ENCODE measurements at regions not wholly inside any gene's neighbourhood (a gene's known extent, or its start where the extent isn't known, plus 50 kb on each side); places are given as distances from the start of the nearest gene placed in this dataset.
"Not testable (repeated sequence)": the region's sequence is repeated elsewhere in the genome, so short reads cannot be mapped to it uniquely, and the experiment has no call there.

DNA sequence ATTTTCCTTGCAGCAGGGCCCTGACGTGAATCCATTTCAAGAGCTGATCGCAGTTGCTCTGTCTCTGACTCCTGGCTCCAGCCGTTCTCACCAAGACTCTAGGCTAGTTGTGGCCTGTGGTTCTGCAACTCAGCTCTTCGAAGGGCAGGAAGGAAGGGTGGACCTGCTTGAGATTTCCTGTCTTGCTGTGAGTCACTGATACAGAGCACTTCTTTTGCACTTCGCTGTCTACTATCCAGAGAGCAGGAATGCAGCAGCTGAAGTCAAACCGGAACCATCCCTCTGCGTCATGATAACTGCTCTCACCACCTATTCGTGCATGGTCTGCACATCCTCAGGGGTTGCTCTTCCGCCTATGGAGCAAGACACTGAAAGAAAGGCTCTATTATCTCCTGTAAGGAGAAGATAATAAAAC, 59.7 kb downstream of the RAP2B start:
- no peak for DNase-seq

DNA sequence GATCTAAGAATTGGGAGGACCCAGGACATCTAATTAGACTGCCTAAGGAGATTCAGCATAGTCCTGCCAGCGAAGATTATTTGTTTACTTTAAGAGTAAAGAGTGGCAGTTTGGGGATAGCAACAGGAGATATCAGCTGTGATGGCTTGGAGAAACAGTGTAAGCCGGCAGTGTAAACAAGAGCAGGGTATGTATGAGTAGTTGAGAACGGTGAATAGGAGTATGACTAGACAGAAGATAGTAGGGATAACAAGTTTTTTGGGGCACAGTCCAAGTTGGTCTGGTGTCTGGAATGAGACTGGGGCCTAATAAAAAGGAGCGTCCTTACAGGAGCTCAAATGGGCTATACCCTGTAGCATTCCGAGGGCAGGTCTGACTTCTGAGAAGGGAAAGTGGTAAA, 64.9 kb downstream of the RAP2B start:
- DNase-seq, result not testable (repeated sequence)

DNA sequence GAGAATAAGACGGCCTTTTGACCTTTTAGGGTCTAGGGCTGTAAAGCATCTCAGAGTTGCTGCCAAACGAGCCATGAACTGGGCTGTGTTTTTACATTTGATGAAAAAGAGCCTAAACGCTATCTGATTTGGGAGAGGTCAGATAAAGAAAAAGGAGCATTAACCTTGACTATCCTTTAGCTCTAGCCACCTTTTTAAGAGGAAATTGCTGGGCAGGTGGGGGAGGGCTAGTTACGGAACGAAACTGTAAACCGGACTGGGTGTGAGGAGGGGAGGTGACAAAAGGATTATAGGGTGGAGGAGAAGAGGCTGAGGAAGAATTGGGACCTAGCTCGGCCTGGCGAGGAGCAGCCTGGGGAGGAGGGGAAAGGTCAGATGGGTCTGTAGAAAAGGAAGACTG, 68.4 kb downstream of the RAP2B start:
- DNase-seq, result not testable (repeated sequence)

DNA sequence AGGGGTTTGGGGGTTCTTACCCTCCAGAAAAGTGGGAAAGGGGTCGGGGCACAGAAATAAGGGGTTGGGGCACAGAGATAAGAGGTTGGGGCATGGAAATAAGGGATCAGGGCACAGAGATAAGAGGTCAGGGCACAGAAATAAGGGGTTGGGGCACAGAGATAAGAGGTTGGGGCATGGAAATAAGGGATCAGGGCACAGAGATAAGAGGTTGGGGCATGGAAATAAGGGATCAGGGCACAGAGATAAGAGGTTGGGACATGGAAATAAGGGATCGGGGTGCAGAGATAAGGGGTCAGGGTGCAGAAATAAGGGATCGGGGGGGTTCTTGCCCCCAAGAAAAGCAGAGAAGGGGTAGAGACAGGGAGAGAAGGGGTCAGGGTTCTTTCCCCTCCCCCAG, 69.2 kb downstream of the RAP2B start:
- DNase-seq, result not testable (repeated sequence)

DNA sequence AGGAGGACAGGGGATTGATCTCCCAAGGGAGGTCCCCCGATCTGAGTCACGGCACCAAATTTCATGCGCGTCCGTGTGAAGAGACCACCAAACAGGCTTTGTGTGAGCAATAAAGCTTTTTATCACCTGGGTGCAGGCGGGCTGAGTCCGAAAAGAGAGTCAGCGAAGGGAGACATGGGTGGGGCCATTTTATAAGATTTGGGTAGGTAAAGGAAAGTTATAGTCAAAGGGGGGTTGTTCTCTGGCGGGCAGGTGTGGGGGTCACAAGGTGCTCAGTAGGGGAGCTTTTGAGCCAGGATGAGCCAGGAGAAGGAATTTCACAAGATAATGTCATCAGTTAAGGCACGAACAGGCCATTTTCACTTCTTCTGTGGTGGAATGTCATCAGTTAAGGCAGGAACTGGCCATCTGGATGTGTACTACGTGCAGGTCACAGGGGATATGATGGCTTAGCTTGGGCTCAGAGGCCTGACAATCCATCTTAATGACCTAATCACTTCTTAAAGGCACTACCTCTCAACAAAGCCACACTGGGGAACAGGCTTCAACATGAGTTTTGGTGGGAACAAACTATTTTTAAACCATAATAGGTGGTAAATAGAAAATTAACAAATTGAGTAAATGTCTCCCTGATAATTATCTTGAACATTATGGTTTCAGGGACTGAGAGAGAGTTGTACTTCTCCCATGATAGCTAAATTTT, 70.2 kb downstream of the RAP2B start:
- DNase-seq, result not testable (repeated sequence)

DNA sequence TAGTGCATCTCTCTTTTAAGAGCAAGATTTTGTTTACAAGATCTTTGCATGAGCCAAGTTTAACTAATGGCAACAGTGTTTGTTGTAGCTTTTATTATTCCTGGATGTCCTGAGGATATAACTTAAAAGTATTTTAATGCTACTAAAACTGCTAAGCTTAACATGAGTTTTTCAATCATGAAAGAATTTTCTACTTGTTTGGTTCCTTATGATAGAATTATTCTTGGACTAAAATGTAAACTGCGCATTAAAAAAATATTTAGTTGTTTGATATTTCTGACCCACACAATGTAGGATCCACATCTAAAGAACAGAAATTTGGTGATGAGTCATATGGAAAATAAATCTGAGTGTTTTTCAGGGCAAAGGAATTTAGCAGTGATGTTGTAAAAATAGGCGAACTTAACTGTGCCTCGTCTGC, 70.8 kb downstream of the RAP2B start:
- DNase-seq, result no peak

DNA sequence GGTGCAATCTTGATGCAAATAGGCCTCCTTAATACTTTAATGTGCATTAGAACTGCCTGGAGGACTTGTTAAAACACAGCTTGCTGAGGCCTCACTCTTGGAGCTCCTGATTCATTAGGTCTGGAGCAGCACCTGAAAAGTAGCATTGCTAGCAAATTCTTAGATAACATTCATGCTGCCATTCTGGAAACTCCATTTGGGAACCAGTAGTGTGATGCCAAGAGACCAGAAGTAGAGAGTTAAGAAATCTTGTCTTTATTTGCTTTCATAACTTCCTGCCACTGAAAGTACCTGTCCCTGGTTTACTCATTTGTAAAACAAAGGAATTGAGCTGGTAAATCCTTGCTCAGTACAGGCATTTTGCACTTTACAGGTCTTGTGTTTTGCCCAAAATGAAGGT, 72.0 kb downstream of the RAP2B start:
- no peak for DNase-seq

DNA sequence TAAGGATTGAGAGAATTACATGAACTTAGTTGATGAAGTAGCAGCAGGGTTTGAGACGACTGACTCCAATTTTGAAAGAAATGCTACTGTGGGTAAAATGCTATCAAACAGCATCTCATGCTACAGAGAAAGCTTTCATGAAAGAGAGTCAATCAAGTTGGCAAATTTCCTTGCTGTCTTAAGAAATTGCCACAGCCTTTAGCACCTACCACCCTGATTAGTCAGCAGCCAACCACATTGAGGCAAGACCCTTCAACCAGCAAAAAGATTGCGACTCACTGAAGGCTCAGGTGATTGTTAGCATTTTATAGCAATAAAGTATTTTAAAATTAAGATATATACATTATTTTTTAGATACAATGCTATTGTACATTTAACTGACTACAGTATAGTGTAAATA, 80.9 kb downstream of the RAP2B start:
- DNase-seq, result no peak

DNA sequence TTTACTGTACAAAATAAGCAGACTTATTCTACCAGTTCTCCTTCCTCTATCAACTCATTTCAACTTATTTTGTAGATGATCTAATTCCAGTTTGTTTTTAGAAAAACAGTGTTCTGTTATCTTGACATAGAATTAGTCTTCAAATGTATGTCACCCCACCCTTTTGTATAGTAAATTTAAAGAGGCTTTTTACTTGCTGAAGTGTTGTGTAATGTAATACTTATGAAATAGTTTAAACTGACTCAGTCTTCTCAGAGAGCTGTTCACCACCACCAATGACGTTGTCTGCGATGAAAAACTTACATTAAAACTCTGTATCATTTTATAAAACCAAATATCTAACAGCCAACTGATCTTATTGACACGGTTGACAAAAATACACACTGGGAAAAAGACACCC, 82.9 kb downstream of the RAP2B start:
- no peak for DNase-seq

DNA sequence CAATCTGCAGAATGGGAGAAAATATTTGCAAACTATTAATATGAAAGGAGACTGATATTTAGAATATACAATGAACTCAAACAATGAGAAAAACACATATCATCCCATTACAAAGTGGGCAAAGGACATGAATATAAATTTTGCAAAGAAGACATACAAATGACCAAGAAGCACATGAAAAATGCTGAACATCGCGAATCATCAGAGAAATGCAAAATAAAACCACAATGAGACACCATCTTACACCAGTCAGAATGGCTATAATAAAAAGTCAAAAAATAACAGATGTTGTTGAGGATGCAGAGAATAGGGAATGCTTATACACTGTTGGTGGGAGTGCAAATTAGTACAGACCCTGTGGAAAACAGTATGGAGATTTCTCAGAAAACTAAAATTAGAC, 83.6 kb downstream of the RAP2B start:
- no peak for DNase-seq

DNA sequence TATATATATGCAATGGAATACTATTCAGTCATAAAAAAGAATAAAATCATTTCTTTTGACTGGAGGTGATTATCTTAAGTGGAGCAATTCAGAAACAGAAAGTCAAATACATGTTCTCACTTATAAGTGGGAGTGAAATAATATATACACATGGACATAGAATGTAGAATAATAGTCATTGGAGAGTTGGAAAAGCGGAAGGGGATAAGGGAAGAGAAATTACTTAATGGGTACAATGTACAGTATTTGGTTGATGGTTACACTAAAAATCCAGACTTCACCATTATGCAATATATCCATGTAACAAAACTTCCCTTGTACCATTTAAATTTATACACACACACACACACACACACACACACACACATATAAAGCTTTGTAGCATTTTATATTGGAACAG, 84.3 kb downstream of the RAP2B start:
- DNase-seq, result no peak

DNA sequence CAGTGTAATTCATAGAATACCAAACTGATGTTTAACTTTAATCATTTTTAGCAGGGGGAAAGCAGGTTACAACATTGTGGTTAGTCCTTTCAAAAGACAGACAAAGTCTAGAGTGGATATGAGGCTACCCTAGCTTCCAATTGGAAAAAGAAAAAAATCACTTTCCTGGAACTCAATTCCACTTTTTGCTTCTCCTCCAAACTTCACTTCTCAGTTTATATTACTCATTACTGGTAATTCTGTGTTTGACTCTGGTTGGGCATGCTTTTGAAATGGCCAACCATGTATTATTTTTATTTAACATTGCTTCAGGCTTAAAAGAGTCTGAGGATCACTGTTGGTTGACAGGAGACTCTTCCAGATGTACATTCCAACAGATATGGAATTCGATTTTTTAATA, 84.8 kb downstream of the RAP2B start:
- DNase-seq, result no peak

DNA sequence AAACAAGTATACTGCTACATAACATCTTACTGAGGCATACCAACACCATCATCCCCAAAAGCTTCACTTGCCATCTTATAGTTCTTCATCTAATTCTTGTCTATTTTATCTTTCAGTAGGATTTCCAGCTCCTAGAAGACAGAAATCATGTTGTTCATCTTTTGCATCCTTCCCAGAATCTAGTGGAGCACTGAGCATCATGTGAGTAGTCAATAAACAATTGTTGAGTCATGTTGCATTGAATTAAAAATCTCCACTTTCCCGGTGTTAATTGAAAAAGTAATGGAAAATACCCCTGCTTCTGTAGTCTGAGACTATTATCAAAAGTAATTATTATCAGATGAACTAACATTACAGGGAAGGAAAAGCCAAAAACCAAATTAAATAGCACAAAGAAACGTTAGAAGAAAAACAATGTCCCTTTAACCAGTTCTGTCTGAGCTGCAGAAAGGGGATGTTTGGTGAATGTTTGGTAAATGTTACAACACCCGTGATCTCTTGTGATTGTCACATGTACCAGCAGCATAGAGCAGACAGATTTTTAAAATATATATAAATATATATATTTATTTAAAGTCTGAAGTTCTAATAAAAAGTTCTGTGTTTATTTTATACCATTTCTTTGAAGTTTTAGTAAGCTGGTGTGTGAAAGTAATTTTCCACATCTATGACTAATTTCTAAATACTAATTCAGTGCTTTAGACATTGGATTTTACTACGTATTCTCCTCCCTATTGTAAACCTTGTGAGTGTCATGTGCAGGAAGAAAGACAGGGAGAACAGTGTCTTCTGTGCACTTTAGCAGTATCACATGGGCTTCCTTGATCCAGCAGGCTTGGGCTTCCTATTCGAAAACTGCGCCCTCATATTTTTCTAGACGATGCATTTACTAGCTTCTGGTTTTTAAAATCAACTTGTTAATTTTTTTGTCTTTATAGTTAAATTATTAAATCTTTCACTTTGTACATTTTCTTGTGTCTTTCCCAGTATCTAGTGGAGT, 85.6 kb downstream of the RAP2B start:
- DNase-seq, result no peak

DNA sequence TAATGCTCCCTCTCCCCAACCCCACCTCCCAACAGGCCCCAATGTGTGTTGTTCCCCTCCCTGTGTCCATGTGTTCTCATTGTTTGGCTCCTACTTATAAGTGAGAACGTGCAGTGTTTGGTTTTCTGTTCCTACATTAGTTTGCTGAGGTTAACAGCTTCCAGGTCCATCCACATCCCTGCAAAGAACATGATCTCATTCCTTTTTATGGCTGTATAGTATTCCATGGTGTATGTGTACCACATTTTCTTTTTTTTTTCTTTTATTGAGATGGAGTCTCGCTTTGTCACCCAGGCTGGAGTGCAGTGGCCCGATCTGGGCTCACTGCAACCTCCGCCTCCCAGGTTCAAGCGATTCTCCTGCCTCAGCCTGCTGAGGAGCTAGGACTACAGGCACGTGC, 86.8 kb downstream of the RAP2B start:
- not testable (repeated sequence) for DNase-seq

DNA sequence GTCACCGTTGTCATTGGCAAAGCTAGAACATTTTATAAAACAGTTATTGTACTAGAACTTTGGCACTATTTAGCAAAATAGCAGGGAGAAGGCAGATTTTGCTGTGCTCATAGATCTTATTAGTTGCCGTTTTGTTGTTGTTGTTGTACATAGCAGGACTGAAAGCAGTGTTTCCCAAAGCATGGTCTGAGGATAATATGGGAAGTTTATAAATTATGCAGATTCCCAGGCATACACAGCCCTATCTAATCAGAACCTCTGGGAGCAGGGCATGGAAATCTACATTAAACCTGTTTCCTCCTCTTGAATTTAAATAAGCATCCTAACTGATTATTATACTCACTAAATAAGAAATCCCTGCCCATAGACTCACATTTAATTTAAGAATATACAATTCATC, 87.9 kb downstream of the RAP2B start:
- no peak for DNase-seq

DNA sequence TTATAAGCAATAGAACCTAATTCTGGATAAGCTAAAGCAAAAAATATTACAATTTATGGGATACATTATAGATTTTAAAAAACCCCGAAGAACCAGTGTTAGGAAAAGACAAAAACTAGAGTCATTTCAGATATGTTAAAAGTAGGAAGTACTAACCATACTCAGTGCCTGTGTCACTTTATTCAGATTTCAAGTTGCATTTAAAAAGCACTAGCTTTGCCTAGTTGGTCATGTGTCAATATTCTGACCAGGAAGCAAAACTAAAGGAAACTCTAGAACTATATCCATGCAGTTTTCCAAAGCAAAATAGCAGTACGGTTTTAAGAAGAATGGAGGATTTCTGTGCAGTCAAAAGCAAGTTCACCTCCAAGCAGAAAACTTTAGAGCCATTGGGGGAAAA, 88.4 kb downstream of the RAP2B start:
- DNase-seq, result no peak

DNA sequence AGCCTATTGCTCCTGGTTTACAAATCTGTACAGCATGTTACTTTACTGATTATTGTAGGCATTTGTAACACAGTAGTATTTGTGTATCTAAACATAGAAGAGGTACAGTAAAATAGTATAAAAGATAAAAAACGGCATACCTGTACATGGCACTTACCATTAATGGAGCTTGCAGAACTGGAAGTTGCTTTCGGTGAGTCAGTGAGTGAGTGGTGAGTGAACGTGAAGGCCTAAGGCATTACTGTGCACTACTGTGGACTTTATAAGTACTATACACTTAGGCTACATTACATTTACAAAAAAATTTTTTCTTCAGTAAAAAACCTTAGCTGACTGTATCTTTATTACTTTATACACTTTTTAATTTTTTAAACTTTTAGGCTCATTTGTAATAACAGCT, 90.9 kb downstream of the RAP2B start:
- DNase-seq, result no peak

DNA sequence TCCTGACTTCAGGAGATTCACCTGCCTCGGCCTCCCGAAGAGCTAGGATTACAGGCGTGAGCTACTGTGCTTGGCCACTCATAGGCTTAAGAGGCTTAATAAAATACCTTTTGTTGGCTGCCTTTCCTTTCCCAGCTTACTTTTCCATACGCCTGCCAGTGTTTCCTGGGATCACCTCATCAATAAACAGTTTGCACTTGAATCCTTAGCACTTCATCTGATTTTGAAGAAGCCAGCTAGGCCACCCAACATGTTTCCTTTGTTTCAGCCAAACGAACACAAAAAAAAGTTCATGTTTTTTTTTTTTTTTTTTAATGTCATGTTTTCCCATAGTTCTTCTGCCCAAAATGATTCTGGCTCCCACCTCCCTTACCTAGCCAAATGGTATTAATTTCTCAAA, 92.3 kb downstream of the RAP2B start:
- DNase-seq, result no peak

DNA sequence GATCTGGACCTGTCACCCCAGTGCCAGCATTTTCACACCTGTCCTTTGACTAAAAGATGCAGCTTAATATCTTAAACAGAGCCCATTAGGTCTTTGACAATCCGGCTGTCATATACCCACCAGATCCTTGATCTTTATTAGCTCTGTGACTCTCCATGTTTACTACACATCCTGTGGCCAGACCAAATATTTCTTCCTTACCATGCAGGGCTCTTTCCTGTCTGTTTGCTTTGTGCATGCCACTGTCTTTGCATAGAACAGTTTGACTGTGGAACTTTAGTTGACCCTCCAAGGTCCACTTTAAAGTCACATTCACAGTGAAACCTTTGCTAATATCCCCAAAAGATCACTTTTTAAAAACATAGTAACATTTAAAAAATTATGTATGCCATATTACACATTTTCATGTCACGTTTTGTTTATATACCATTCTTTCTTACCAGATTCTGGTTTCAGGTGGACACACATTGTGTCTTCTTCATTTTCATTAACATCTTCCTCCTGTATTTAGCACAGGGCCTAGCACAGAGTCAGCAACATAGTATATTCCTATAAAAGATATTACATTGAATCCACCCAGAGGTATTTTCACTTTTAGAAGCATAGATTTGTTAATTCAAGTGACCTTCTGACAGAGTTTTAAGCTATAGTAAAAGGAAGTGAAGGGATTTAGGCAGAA, 95.8 kb downstream of the RAP2B start:
- DNase-seq, result no peak

DNA sequence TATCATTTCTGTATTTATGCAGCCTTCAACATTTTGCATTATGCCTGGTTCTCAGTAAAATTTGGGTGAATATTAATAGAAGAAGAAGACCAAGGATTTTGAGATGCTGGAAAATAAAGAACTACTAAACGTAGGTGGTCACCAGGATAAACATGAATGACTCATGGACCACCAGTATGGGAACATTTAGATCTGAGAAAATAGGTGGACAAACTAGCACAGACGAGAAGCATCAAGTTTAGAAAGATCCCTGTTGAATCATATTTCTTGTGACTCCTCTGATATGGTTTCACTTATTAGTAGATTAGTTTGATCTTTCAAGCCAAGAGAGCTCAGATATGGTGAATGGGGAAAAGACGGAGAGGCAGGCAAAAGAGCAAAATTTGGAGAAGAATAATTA, 97.9 kb downstream of the RAP2B start:
- no peak for DNase-seq

DNA sequence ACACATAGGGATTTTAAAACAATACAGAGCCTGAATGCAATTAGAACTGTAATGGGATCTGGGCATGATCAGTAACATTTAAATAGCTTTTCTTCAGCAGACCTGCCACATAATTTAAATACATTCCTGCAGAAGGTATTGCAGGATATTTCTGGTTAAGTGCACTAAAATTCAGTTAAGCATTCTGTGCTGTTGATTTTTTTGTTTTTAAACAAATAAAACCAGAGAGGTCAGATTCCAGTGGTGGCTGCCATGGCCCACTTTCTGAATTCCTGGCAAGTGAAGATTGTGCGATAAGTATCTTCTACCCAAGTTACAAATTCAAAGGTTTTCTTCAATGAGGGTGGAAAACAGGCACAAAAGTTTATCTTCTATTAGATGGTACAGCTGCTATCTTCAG, 98.7 kb downstream of the RAP2B start:
- DNase-seq, result no peak

DNA sequence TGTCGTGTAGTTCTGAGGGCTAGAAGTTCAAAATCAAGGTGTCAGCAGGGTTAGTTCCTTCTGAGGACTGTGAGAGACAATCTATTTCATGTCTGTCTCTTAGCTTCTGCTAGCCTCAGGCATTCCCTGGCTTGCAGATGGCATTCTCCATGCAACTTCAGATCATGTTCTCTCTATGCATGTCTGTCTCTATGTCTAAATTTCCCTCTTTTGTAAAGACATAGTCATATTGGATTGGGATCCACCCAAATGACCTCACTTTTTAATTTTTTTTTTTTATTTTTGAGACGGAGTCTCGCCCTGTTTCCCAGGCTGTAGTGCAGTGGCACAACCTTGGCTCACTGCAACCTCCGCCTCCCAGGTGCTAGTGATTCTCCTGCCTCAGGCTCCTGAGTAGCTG, 104.6 kb downstream of the RAP2B start:
- no peak for DNase-seq

DNA sequence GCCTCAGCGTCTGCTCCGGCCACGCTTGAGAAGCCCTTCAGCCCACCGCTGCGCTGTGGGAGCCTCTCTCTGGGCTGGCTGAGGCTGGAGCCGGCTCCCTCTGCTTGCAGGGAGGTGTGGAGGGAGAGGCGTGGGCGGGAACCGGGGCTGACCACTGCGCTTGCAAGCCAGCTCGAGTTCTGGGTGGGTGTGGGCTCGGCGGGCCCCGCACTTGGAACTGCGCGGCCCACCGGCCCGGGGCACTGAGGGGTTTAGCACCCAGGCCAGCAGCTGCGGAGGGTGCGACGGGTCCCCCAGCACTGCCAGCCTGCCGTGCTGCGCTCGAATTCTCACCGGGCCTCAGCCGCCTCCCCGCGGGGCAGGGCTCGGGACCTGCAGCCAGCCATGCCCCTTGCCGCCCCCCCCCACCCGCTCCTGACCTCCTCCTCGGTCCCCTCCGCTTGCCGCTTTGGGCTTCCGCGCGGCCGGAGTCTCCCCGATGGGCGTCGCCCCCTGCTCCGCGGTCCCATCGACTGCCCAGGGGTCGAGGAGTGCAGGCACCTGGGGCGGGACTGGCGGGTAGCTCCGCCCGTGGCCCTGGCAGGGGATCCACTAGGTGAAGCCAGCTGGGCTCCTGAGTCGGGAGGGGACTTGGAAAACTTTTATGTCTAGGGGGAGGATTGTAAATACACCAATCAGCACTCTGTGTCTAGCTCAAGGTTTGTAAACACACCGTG, 106.7 kb downstream of the RAP2B start:
- DNase-seq, result no peak

Data from NCI-H1092 (cell line).